Stimulated activated CD4-positive, alpha-beta T cell treated with anti-CD3 and anti-CD28 coated beads, Interleukin-2, amount 100 ng/mL, for 48 hours (primary cell): ENCODE measurements at regions not wholly inside any gene's neighbourhood (a gene's known extent, or its start where the extent isn't known, plus 50 kb on each side); places are given as distances from the start of the nearest gene placed in this dataset.
"Not testable (repeated sequence)": the region's sequence is repeated elsewhere in the genome, so short reads cannot be mapped to it uniquely, and the experiment has no call there.

Experiments
- DNase-seq, 2 donors: peaks; one replicate each; pipeline ENCODE4 v3.0.0-alpha.2; 2020

GRCh38 chr7:106471686-106472440 is 187.1 kb upstream of the NAMPT start:
- DNase-seq = no peak

GRCh38 chr7:106471021-106471420 is 186.2 kb upstream of the NAMPT start:
- DNase-seq = no peak

GRCh38 chr7:106466867-106467266 is 182.1 kb upstream of the NAMPT start:
- DNase-seq = no peak

GRCh38 chr7:106465704-106466468 is 181.1 kb upstream of the NAMPT start:
- DNase-seq = no peak

GRCh38 chr7:106464651-106465050 is 179.9 kb upstream of the NAMPT start:
- DNase-seq = no peak

GRCh38 chr7:106463851-106464611 is 179.2 kb upstream of the NAMPT start:
- no peak for DNase-seq

- DNase-seq = no peak
Measured at GRCh38 chr7:106462914-106463482, 178.2 kb upstream of the NAMPT start.

- DNase-seq = no peak
Measured at GRCh38 chr7:106462365-106462859, 177.6 kb upstream of the NAMPT start.

GRCh38 chr7:106460792-106461254 is 176.0 kb upstream of the NAMPT start:
- no peak for DNase-seq

GRCh38 chr7:106459397-106460072 is 174.8 kb upstream of the NAMPT start:
- no peak for DNase-seq

- DNase-seq = no peak
Measured at GRCh38 chr7:106457678-106458077, 172.9 kb upstream of the NAMPT start.

GRCh38 chr7:106456329-106456728 is 171.5 kb upstream of the NAMPT start:
- DNase-seq = no peak

- no peak for DNase-seq
Measured at GRCh38 chr7:106452031-106452851, 167.5 kb upstream of the NAMPT start.

GRCh38 chr7:106451171-106451570 is 166.4 kb upstream of the NAMPT start:
- no peak for DNase-seq

GRCh38 chr7:106450716-106451115 is 165.9 kb upstream of the NAMPT start:
- no peak for DNase-seq

- no peak for DNase-seq
Measured at GRCh38 chr7:106448992-106449859, 164.4 kb upstream of the NAMPT start.

GRCh38 chr7:106448346-106448991 is 163.7 kb upstream of the NAMPT start:
- no peak for DNase-seq

- DNase-seq = no peak
Measured at GRCh38 chr7:106447318-106447847, 162.6 kb upstream of the NAMPT start.

GRCh38 chr7:106445366-106445765 is 160.6 kb upstream of the NAMPT start:
- DNase-seq = not testable (repeated sequence)
